Breast epithelium (tissue), 3 donors: ENCODE measurements at regions not wholly inside any gene's neighbourhood (a gene's known extent, or its start where the extent isn't known, plus 50 kb on each side); places are given as distances from the start of the nearest gene placed in this dataset.

Source experiments
- POLR2A ChIP-seq: fragments of 450-650 bp; IDR thresholded peaks from one replicate; pipeline ENCODE4 v1.6.1; 2016; ENCODE audit warnings: antibody characterized with exemption, mild to moderate bottlenecking, moderate library complexity
- POLR2AphosphoS5 ChIP-seq, 3 donors: sonication (generic); formaldehyde crosslinking; IDR thresholded peaks; one replicate each; pipeline ENCODE4 v1.6.1; 2017; ENCODE audit warnings: antibody characterized with exemption in 3 of 3
- TF ChIP-seq, protein P1 (sequence below), 3 donors: fragments of 450-650 bp; IDR thresholded peaks; one replicate each; pipeline ENCODE4 v1.5.1; 2016 to 2017; ENCODE audit warnings: antibody characterized with exemption in 3 of 3, mild to moderate bottlenecking in 3 of 3, moderate library complexity in 3 of 3

DNA sequence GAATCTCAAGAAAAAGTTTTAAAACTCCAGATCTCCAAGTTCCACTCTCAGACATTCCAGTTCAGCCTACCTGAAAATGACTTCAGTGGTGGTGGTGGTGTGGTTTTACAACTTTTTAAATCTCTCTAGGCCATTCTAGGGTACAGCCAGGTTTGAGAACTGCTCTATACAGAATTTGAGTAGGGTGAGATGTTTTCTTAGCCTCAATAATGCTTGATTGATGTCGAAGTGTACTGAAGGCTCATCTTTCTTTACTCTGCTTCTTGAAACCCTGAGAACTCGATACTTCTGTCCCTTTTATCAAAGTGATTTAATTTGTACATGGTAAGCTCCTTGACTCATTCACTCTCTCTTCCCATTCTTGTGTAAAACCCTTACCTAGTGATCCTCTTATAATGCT, 143.8 kb downstream of the FAM124B start:
- TF ChIP-seq, protein P1, sequence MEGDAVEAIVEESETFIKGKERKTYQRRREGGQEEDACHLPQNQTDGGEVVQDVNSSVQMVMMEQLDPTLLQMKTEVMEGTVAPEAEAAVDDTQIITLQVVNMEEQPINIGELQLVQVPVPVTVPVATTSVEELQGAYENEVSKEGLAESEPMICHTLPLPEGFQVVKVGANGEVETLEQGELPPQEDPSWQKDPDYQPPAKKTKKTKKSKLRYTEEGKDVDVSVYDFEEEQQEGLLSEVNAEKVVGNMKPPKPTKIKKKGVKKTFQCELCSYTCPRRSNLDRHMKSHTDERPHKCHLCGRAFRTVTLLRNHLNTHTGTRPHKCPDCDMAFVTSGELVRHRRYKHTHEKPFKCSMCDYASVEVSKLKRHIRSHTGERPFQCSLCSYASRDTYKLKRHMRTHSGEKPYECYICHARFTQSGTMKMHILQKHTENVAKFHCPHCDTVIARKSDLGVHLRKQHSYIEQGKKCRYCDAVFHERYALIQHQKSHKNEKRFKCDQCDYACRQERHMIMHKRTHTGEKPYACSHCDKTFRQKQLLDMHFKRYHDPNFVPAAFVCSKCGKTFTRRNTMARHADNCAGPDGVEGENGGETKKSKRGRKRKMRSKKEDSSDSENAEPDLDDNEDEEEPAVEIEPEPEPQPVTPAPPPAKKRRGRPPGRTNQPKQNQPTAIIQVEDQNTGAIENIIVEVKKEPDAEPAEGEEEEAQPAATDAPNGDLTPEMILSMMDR (IDR thresholded peaks at IDR 0.05), result no peak
- TF ChIP-seq POLR2AphosphoS5 (IDR thresholded peaks at IDR 0.05), result no peak
- no peak for TF ChIP-seq POLR2A
